ENCODE measurements at regions not wholly inside any gene's neighbourhood (a gene's known extent, or its start where the extent isn't known, plus 50 kb on each side); places are given as distances from the start of the nearest gene placed in this dataset.

DNA sequence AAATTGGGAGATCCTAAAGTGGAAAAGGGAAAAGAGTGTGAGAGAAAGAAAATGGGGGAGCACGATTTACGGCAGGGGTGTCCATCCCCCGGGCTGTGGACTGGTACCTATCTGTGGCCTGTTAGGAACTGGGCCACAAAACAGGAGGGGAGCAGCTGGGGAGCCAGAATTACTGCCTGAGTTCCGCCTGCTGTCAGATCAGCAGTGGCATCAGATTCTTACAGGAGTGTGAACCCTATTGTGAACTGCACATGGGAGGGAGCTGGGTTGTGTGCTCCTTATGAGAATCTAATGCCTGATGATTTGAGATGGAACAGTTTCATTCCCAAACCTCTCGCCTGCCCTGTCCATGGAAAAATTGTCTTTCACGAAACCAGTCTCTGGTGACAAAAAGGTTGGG lies 108.3 kb upstream of the ADAMTSL1 start:
- no peak overlapping the region for H3K4me3 ChIP-seq (ENCODE audit: low read depth, low read length)
- no peak for DNase-seq (ENCODE audit: low read depth)
- TF ChIP-seq, protein P1, sequence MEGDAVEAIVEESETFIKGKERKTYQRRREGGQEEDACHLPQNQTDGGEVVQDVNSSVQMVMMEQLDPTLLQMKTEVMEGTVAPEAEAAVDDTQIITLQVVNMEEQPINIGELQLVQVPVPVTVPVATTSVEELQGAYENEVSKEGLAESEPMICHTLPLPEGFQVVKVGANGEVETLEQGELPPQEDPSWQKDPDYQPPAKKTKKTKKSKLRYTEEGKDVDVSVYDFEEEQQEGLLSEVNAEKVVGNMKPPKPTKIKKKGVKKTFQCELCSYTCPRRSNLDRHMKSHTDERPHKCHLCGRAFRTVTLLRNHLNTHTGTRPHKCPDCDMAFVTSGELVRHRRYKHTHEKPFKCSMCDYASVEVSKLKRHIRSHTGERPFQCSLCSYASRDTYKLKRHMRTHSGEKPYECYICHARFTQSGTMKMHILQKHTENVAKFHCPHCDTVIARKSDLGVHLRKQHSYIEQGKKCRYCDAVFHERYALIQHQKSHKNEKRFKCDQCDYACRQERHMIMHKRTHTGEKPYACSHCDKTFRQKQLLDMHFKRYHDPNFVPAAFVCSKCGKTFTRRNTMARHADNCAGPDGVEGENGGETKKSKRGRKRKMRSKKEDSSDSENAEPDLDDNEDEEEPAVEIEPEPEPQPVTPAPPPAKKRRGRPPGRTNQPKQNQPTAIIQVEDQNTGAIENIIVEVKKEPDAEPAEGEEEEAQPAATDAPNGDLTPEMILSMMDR (conservative IDR thresholded peaks at IDR 0.05; ENCODE audit: low read depth, low read length), result no peak

DNA sequence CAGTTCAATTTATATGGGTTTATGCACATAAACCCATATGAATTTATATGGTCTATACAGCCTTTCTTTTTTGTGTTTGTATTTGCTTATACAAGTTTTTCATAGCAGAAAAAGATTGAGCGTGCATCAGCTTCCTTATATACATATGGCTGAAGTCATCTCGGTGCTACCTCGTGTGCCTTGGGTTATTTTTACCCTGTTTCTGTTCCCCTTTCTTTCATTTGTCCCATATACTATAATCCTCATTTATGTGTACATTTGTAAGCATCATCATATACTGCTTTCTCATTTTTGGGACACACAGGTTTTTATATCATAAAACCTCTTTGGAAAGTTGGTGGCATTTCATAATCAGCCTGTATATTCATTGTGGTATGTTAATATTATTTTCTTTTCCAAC lies 107.8 kb upstream of the ADAMTSL1 start:
- no peak for DNase-seq (ENCODE audit: low read depth)
- TF ChIP-seq, protein P1 (conservative IDR thresholded peaks at IDR 0.05; ENCODE audit: low read depth, low read length), result no peak
- no peak overlapping the region for H3K4me3 ChIP-seq (ENCODE audit: low read depth, low read length)

DNA sequence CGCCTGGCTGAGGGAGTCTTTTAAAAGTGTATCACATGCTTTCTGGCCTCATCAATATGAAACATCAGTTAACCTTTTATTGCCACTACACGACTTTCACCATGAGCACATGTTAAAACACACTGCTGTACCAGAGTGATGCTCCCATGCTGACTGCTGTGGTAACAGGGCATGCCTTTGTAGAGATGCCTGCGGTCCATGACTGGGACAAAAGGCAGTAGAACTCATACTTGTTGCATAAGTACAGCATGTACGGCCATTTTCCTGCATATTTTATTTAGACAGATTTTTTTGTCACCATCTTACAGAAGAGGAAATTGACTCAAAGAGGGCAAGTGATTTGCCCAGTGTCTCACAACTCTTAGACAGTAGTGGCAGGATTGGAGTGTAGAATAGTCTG lies 105.7 kb upstream of the ADAMTSL1 start:
- H3K4me3 ChIP-seq (ENCODE audit: low read depth, low read length), result no peak overlapping the region
- TF ChIP-seq, protein P1 (conservative IDR thresholded peaks at IDR 0.05; ENCODE audit: low read depth, low read length), result no peak
- DNase-seq (ENCODE audit: low read depth), result peak; percentile 34

DNA sequence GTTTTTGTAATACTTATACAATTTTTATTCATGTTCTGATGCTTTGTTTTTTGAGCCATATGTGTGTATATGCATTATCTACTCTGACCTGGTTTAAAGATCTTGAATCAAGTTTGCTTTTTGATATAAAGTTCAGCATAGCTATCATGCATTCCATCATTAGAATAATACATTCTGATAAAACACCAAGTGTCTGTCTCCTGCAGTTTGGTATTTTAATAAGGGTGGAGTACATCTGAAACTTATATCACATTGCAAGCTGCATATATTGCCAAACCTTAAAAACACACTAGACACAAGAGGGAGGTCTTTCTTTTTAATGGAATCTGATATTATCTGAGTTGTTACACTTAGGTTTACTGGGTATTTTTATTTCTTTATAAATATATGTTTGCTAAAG lies 102.8 kb upstream of the ADAMTSL1 start:
- DNase-seq (ENCODE audit: low read depth), result no peak
- TF ChIP-seq, protein P1 (conservative IDR thresholded peaks at IDR 0.05; ENCODE audit: low read depth, low read length), result no peak
- H3K4me3 ChIP-seq (ENCODE audit: low read depth, low read length), result no peak overlapping the region

DNA sequence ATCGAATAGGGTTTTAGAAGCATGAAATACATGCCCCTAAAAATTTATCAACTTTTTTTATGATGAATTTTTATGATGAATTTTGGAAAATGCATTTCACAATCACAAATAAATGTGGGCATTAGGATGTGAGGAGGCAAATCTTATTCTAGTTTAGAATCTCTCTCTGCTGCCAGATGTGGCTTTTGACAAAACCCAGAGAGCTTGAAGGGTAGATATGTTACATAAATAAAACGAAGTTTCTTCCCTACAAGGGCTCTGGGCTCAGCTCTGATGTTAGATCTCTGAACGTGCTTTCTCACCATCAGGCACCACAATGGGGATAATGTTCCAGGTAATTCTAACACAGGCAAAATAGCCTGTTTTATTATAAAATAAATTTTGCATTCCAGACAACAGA lies 102.3 kb upstream of the ADAMTSL1 start:
- no peak overlapping the region for H3K4me3 ChIP-seq (ENCODE audit: low read depth, low read length)
- no peak for DNase-seq (ENCODE audit: low read depth)
- TF ChIP-seq, protein P1 (conservative IDR thresholded peaks at IDR 0.05; ENCODE audit: low read depth, low read length), result no peak

DNA sequence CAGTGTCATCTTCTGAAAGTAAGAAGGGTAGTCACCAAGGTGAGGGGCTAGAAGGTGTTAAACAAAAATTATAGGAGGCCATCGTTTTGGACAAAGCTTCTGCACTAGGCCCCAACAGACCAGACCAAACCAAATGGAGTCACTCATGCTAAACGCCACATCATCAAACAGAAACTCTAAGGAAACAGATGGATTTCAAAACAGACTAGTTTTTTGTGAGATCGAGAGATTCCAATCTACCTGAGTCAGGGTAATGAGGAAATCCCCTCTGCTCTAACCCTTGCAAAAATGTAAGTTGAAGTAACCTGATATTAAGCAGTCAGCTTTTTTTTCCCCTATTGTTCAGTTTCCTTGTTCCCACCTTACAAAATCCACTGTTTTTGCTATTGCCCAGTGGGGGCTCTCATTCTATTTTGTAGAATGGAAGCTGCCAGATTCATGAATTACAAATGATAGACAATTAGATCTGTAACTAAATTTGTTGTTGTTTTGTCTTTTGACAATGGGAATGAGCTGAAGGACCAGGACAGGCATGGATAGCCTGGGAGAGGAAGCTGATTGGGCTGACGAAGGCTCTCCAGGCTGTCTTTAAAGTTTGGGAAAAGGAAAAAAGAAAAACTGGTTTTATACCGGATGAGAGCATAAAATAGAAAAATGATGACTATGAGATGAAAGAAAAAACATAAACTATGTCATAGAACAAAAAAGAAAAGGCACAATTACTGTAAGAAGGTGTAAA lies 94.7 kb upstream of the ADAMTSL1 start:
- no peak overlapping the region for H3K4me3 ChIP-seq (ENCODE audit: low read depth, low read length)
- DNase-seq (ENCODE audit: low read depth), result peak; percentile 95
- TF ChIP-seq, protein P1 (conservative IDR thresholded peaks at IDR 0.05; ENCODE audit: low read depth, low read length), result no peak

DNA sequence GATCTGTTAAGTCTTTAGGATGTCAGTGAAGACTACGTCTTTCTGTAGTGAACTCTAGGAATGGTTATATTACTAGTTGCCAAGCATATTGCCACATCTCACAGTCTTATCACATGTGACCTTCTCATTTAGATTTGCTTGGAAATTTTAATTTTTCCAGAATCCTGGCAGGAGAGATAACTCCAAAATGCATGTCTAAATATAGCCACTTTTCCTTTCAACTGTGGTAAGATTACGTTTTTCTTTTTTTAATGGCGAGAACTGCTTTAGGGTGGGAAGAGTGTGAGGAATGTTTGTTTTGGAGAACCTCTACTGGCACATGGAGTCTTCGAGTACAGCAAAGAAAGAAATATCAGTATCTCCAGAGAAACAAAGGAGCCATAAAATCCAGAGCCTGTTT lies 91.7 kb upstream of the ADAMTSL1 start:
- DNase-seq (ENCODE audit: low read depth), result no peak
- TF ChIP-seq, protein P1 (conservative IDR thresholded peaks at IDR 0.05; ENCODE audit: low read depth, low read length), result no peak
- H3K4me3 ChIP-seq (ENCODE audit: low read depth, low read length), result no peak overlapping the region

Data from choroid plexus epithelial cell (primary cell).